K562 (cell line): ENCODE measurements at regions not wholly inside any gene's neighbourhood (a gene's known extent, or its start where the extent isn't known, plus 50 kb on each side); places are given as distances from the start of the nearest gene placed in this dataset.
A peak's percentile ranks its signal among the peaks of the same experiment; 100 is the strongest.

ENCODE experiments used
- ATAC-seq: fragments of 200-7000 bp; cut with Tn5 transposase; 3 replicates; pipeline ENCODE4 v1.9.1; 2020; ENCODE audit warnings: moderate library complexity
- BruUV-seq: library from RNA; stranded (reverse); fragments of 400-500 nt; replicated peaks from 2 replicates; lab custom pipeline; 2021; lab: Mats Ljungman, UMichigan
- CTCF ChIA-PET: fragments of 300-600 bp; formaldehyde crosslinking; extraction: SDS; loops from one replicate; lab custom pipeline; 2021; ENCODE audit warnings: low intra/inter-chr PET ratio; lab: Yijun Ruan, JAX
- POLR2A ChIA-PET: fragments of 300-600, 350-650 bp; sonication (Branson Sonifier 250); formaldehyde crosslinking; extraction: SDS; loops from one replicate; lab custom pipeline; 2021; ENCODE audit warnings: antibody characterized with exemption, inconsistent platforms; lab: Yijun Ruan, JAX
- DNase-seq, 4 experiments: peaks; one replicate each; pipeline versions ENCODE4 v3.0.0 to v3.0.0-alpha.2; 2011 to 2018; ENCODE audit warnings: low spot score in 3 of 4, mixed read lengths in 3 of 4; ENCODE audit errors: extremely low read depth in 1 of 4
- FAIRE-seq: peaks from 2 replicates; lab custom pipeline; 2011; peaks lifted over from hg19 to GRCh38; lab: Jason Lieb, UNC
- H2AFZ ChIP-seq: 2 replicates; pipeline ENCODE4 v1.6.0; 2011; ENCODE audit warnings: low read depth, low read length, control low read depth, inconsistent platforms
- H3K27ac ChIP-seq: fragments of 200-600 bp; 3 replicates; pipeline ENCODE4 v1.8.0; 2011; ENCODE audit warnings: low read depth, mild to moderate bottlenecking, control low read depth, inconsistent platforms, low read length, moderate library complexity, mixed read lengths; ENCODE audit errors: extremely low read depth
- H3K27me3 ChIP-seq, 2 experiments: fragments of 300-600 bp in 1 of 2; 2 replicates in 1 of 2; 3 replicates in 1 of 2; pipeline versions ENCODE4 v1.6.0 to v1.8.0; 2011; ENCODE audit warnings: inconsistent platforms in 2 of 2, low read length in 2 of 2, mild to moderate bottlenecking in 1 of 2, mixed read lengths in 1 of 2, moderate library complexity in 1 of 2; ENCODE audit not compliant: control insufficient read depth in 2 of 2, insufficient read depth in 2 of 2
- H3K36me3 ChIP-seq: fragments of 300-600 bp; 3 replicates; pipeline ENCODE4 v1.8.0; 2011; ENCODE audit warnings: mild to moderate bottlenecking, low read length, inconsistent platforms; ENCODE audit not compliant: control insufficient read depth, insufficient read depth
- H3K4me1 ChIP-seq, 2 experiments: fragments of 200-600 bp in 1 of 2; replicated peaks in 1 of 2; 2 replicates in 1 of 2; 3 replicates in 1 of 2; pipeline versions ENCODE4 v1.5.1 to v1.8.0; 2011; ENCODE audit warnings: inconsistent platforms in 2 of 2, low read length in 2 of 2, mild to moderate bottlenecking in 1 of 2, mixed read lengths in 1 of 2, moderate library complexity in 1 of 2; ENCODE audit not compliant: control insufficient read depth in 2 of 2, insufficient read depth in 2 of 2
- H3K4me2 ChIP-seq: 2 replicates; pipeline ENCODE4 v1.6.1; 2011; ENCODE audit warnings: low read length, control low read depth, inconsistent platforms, mixed read lengths; ENCODE audit not compliant: insufficient read depth
- H3K4me3 ChIP-seq: fragments of 200-600 bp; sonication (generic), shearing (Covaris generic); 2 replicates; pipeline ENCODE4 v1.5.1; 2016; ENCODE audit warnings: control low read depth, inconsistent platforms
- H3K79me2 ChIP-seq: fragments of 200-600 bp; 3 replicates; pipeline ENCODE4 v1.8.0; 2011; ENCODE audit warnings: low read length, inconsistent platforms; ENCODE audit not compliant: control insufficient read depth, insufficient read depth
- H3K9ac ChIP-seq, 2 experiments: 2 replicates each; pipeline versions ENCODE4 v1.6.0 to v1.6.1; 2011; ENCODE audit warnings: low read depth in 2 of 2, low read length in 2 of 2, control low read depth in 1 of 2, inconsistent platforms in 1 of 2, mild to moderate bottlenecking in 1 of 2, mixed read lengths in 1 of 2; ENCODE audit not compliant: insufficient read depth in 1 of 2
- H3K9me1 ChIP-seq: one replicate; pipeline ENCODE4 v1.6.0; 2011; ENCODE audit warnings: inconsistent platforms, mild to moderate bottlenecking, low read length, moderate library complexity; ENCODE audit not compliant: control insufficient read depth, insufficient read depth
- H3K9me3 ChIP-seq: replicated peaks from 2 replicates; pipeline ENCODE4 v1.5.1; 2011; ENCODE audit warnings: low read depth, low read length, inconsistent platforms; ENCODE audit not compliant: control insufficient read depth, insufficient read depth
- H4K20me1 ChIP-seq: replicated peaks from 2 replicates; pipeline ENCODE4 v1.6.1; 2011; ENCODE audit warnings: low read length, inconsistent platforms, mixed read lengths; ENCODE audit not compliant: control insufficient read depth, insufficient read depth
- E2F6 ChIP-seq, 2 experiments: IDR thresholded peaks; 2 replicates each; pipeline ENCODE4 v1.6.1; 2011; ENCODE audit warnings: borderline replicate concordance in 1 of 2, control low read depth in 1 of 2, low read depth in 1 of 2, low read length in 1 of 2, mild to moderate bottlenecking in 1 of 2, mixed read lengths in 1 of 2, moderate library complexity in 1 of 2; ENCODE audit not compliant: insufficient read depth in 1 of 2, insufficient read length in 1 of 2, poor library complexity in 1 of 2, severe bottlenecking in 1 of 2; ENCODE audit errors: extremely low read depth in 1 of 2
- EGR1 ChIP-seq: fragments of 450-650 bp; conservative IDR thresholded peaks from 2 replicates; pipeline ENCODE4 v1.6.1; 2017; ENCODE audit warnings: mild to moderate bottlenecking
- ETV1 ChIP-seq: fragments of 450-650 bp; conservative IDR thresholded peaks from 2 replicates; pipeline ENCODE4 v1.6.1; 2016; ENCODE audit warnings: missing genetic modification characterization, control low read depth, low read depth, missing compliant biosample characterization
- GTF2A2 ChIP-seq: IDR thresholded peaks from 2 replicates; pipeline ENCODE4 v1.6.1; 2016; ENCODE audit warnings: mild to moderate bottlenecking, missing genetic modification characterization, missing compliant biosample characterization
- ID3 ChIP-seq, 2 experiments: fragments of 250-450 bp in 1 of 2; fragments of 450-650 bp in 1 of 2; sonication (Bioruptor Pico) in 1 of 2; IDR thresholded peaks; 2 replicates each; pipeline versions ENCODE4 v1.6.1 to v1.8.0; 2016 to 2021; ENCODE audit warnings: mild to moderate bottlenecking in 2 of 2, moderate library complexity in 2 of 2, missing compliant biosample characterization in 1 of 2, missing genetic modification characterization in 1 of 2
- KAT2B ChIP-seq: IDR thresholded peaks from one replicate; pipeline ENCODE4 v1.6.1; 2012; ENCODE audit warnings: low read depth, mild to moderate bottlenecking, control low read depth, inconsistent platforms, low read length, moderate library complexity
- MLX ChIP-seq, 2 experiments: fragments of 450-650 bp in 1 of 2; sonication (generic) in 1 of 2; formaldehyde crosslinking; conservative IDR thresholded peaks; 2 replicates each; pipeline versions ENCODE4 v1.4.0 to v1.8.1; 2020 to 2022; ENCODE audit warnings: mild to moderate bottlenecking in 1 of 2, missing genetic modification reagents in 1 of 2
- NFXL1 ChIP-seq: fragments of 450-650 bp; formaldehyde crosslinking; IDR thresholded peaks from 2 replicates; pipeline ENCODE4 v1.4.0; 2021; ENCODE audit warnings: mild to moderate bottlenecking
- NR2C1 ChIP-seq, 2 experiments: fragments of 450-650 bp; IDR thresholded peaks; 2 replicates each; pipeline ENCODE4 v1.6.1; 2017; ENCODE audit warnings: mild to moderate bottlenecking in 2 of 2, antibody characterized with exemption in 1 of 2, inconsistent platforms in 1 of 2, missing compliant biosample characterization in 1 of 2, missing genetic modification characterization in 1 of 2
- SMARCE1 ChIP-seq: fragments of 450-650 bp; IDR thresholded peaks from 2 replicates; pipeline ENCODE4 v1.7.1; 2016; ENCODE audit warnings: mild to moderate bottlenecking
- SP1 ChIP-seq: sonication (generic); formaldehyde crosslinking; IDR thresholded peaks from 2 replicates; pipeline ENCODE4 v1.8.1; 2022; ENCODE audit warnings: mild to moderate bottlenecking, missing genetic modification reagents
- TAF9B ChIP-seq: fragments of 450-650 bp; IDR thresholded peaks from 2 replicates; pipeline ENCODE4 v1.6.1; 2018; ENCODE audit warnings: mild to moderate bottlenecking; ENCODE audit not compliant: partially characterized antibody
- ZNF175 ChIP-seq: fragments of 200-800 bp; sonication (Bioruptor generic); IDR thresholded peaks from 2 replicates; pipeline ENCODE4 v1.6.1; 2016; ENCODE audit warnings: low read depth, mild to moderate bottlenecking, missing genetic modification characterization, missing compliant biosample characterization
- ZNF584 ChIP-seq: fragments of 200-800 bp; sonication (Bioruptor generic); IDR thresholded peaks from 2 replicates; pipeline ENCODE4 v1.6.1; 2016; ENCODE audit warnings: low read depth, mild to moderate bottlenecking, missing genetic modification characterization, missing compliant biosample characterization
- ZNF717 ChIP-seq: fragments of 250-450 bp; sonication (Bioruptor Pico); IDR thresholded peaks from 2 replicates; pipeline ENCODE4 v1.5.0; 2021
- WGBS: fragments of 100-300 bp; shearing (Covaris generic); methylation state at CpG from one replicate; pipeline ENCODE4 v1.1.6; 2016; ENCODE audit warnings: low coverage, mixed read lengths; ENCODE audit not compliant: insufficient coverage; ENCODE audit errors: missing lambda C conversion rate; 5-methylcytosine and 5-hydroxymethylcytosine counted together
- in situ Hi-C: fragments of 300-500 bp; cut with MboI; formaldehyde crosslinking; loops from 4 replicates; pipeline ENCODE4 v1.15.0; 2018; ENCODE audit warnings: inconsistent platforms, mixed read lengths
- intact Hi-C: fragments of 100-400 bp; cut with micrococcal nuclease; formaldehyde crosslinking; loops from 2 replicates; pipeline ENCODE4 v1.14.2; 2022
- TF ChIP-seq, protein P1 (sequence below): fragments of 250-450 bp; sonication (Bioruptor Pico); IDR thresholded peaks from 2 replicates; pipeline ENCODE4 v1.4.0; 2020; ENCODE audit warnings: mild to moderate bottlenecking, moderate library complexity, borderline replicate concordance

DNA sequence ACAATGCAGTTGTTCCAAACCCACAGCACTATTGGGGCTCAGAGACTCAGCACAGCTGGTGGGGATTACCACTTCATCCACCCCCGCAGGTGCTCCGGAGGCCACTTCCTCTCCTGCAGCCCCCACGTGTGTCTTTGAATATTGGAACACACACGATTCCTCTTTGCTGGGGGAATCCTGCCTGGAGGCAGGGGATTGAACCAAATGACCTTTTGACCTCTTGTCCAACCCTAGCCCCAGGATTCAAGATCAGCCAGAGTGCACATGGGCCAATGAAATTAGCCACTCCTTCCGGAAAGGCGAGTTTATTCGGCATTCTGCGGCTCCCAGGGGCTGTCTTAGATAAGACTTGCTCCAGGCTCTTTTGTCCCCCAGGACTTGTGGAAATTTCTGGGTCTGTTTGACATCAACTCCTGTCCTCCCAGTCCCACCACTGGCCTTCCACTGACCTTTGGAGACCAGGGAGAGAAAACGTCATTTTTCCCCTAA lies 350.2 kb downstream of the FOXL1 start:
- Histone ChIP-seq H2AFZ (0 out of 2 replicates have a peak overlapping the region, but pooled peaks have one; percentile 43), H3K4me3 (no peak overlapping the region), H3K27me3 (peaks cover 12 to 77% of the 10 kb centered on the region in 2 experiments), H3K4me1 (peaks cover 19 to 26% of the 10 kb centered on the region in 2 experiments), H3K9ac (no peak overlapping the region), H3K36me3 (no peaks in the 10 kb centered on the region), H3K9me3 (no peaks in the 10 kb centered on the region; the same call in 1 of the 2 replicates), H3K9me1 (no peaks in the 10 kb centered on the region), H3K27ac (peak overlapping the region; percentile 24; the same call in 1 of the 3 replicates), H3K4me2 (peak overlapping the region; percentile 42), H3K79me2 (no peaks in the 10 kb centered on the region), H4K20me1 (peaks cover 9% of the 10 kb centered on the region)
- in situ Hi-C loops (no loop called here), intact Hi-C loops (no loop called here)
- BruUV-seq: no TSS peak
- 5% methylated on average over 9 of the region's 9 CpGs for WGBS
- peak in 2 of 4 experiments; percentile 22 to 26 for DNase-seq
- FAIRE-seq: no peak
- CTCF ChIA-PET: no interaction called here
- POLR2A ChIA-PET: interaction anchor here (0.8 kb wide), 1 partner anchor 55 kb away, joined by 3 read pairs; no protein-coding TSS in a partner anchor
- peak; percentile 26; the same call in 2 of the 3 replicates for ATAC-seq
- TF ChIP-seq SP1 (CRISPR knock-in tag) (no peak), GTF2A2 (tag) (no peak), KAT2B (no peak), ETV1 (tag) (no peak), NFXL1 (CRISPR knock-in tag) (no peak), TAF9B (no peak), ZNF175 (peak; percentile 3; the same call in 1 of the 2 replicates), MLX (CRISPR knock-in tag; conservative IDR thresholded peaks at IDR 0.05) (no peak), ID3 (CRISPR knock-in tag; IDR thresholded peaks at IDR 0.05) (no peak), ID3 (tag; IDR thresholded peaks at IDR 0.05) (peak; percentile 66), E2F6 (IDR thresholded peaks at IDR 0.05; ENCODE audit: borderline replicate concordance in 1 of 2, extremely low read depth in 1 of 2, insufficient read depth in 1 of 2, insufficient read length in 1 of 2, low read depth in 1 of 2, low read length in 1 of 2, poor library complexity in 1 of 2, severe bottlenecking in 1 of 2) (no peak), EGR1 (peak; percentile 48), ZNF717 (CRISPR knock-in tag) (no peak), ZNF584 (CRISPR knock-in tag) (0 out of 2 replicates have a peak, but pooled peaks have one; percentile 23), SMARCE1 (no peak), NR2C1 (IDR thresholded peaks at IDR 0.05) (peak; percentile 86), NR2C1 (tag; IDR thresholded peaks at IDR 0.05) (peak; percentile 92)
- TF ChIP-seq, protein P1, sequence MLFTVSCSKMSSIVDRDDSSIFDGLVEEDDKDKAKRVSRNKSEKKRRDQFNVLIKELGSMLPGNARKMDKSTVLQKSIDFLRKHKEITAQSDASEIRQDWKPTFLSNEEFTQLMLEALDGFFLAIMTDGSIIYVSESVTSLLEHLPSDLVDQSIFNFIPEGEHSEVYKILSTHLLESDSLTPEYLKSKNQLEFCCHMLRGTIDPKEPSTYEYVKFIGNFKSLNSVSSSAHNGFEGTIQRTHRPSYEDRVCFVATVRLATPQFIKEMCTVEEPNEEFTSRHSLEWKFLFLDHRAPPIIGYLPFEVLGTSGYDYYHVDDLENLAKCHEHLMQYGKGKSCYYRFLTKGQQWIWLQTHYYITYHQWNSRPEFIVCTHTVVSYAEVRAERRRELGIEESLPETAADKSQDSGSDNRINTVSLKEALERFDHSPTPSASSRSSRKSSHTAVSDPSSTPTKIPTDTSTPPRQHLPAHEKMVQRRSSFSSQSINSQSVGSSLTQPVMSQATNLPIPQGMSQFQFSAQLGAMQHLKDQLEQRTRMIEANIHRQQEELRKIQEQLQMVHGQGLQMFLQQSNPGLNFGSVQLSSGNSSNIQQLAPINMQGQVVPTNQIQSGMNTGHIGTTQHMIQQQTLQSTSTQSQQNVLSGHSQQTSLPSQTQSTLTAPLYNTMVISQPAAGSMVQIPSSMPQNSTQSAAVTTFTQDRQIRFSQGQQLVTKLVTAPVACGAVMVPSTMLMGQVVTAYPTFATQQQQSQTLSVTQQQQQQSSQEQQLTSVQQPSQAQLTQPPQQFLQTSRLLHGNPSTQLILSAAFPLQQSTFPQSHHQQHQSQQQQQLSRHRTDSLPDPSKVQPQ (CRISPR knock-in tag): no peak
